Ishikawa (cell line): ENCODE measurements at regions not wholly inside any gene's neighbourhood (a gene's known extent, or its start where the extent isn't known, plus 50 kb on each side); places are given as distances from the start of the nearest gene placed in this dataset.

ENCODE experiments used
- CEBPB ChIP-seq: IDR thresholded peaks from 2 replicates; pipeline ENCODE4 v1.6.1; 2012
- CREB1 ChIP-seq: IDR thresholded peaks from 2 replicates; pipeline ENCODE4 v1.6.1; 2012; ENCODE audit warnings: low read depth
- EGR1 ChIP-seq: IDR thresholded peaks from 2 replicates; pipeline ENCODE4 v1.6.1; 2012
- EP300 ChIP-seq: IDR thresholded peaks from 2 replicates; pipeline ENCODE4 v1.6.1; 2012; ENCODE audit warnings: borderline replicate concordance
- FOXM1 ChIP-seq: IDR thresholded peaks from 2 replicates; pipeline ENCODE4 v1.6.1; 2012; ENCODE audit warnings: low read depth, borderline replicate concordance
- MAX ChIP-seq: IDR thresholded peaks from 2 replicates; pipeline ENCODE4 v1.6.1; 2012
- NFIC ChIP-seq: IDR thresholded peaks from 2 replicates; pipeline ENCODE4 v1.6.1; 2012
- RAD21 ChIP-seq: IDR thresholded peaks from 2 replicates; pipeline ENCODE4 v1.6.1; 2012; ENCODE audit warnings: low read depth
- REST ChIP-seq: IDR thresholded peaks from 2 replicates; pipeline ENCODE4 v1.6.1; 2012; ENCODE audit warnings: low read depth, mild to moderate bottlenecking
- TAF1 ChIP-seq: IDR thresholded peaks from 2 replicates; pipeline ENCODE4 v1.6.1; 2012; ENCODE audit warnings: low read depth, mild to moderate bottlenecking
- TCF12 ChIP-seq: IDR thresholded peaks from 2 replicates; pipeline ENCODE4 v1.6.1; 2012; ENCODE audit warnings: low read depth
- TEAD4 ChIP-seq: IDR thresholded peaks from 2 replicates; pipeline ENCODE4 v1.6.1; 2012
- USF1 ChIP-seq: IDR thresholded peaks from 2 replicates; pipeline ENCODE4 v1.6.1; 2012
- YY1 ChIP-seq: IDR thresholded peaks from 2 replicates; pipeline ENCODE4 v1.6.1; 2012; ENCODE audit warnings: low read depth
- ZBTB7A ChIP-seq: IDR thresholded peaks from 2 replicates; pipeline ENCODE4 v1.6.1; 2012; ENCODE audit warnings: low read depth

GRCh38 chr14:81801921-81802320 is 268.3 kb upstream of the SEL1L start:
- TF ChIP-seq MAX (no peak), CEBPB (no peak), USF1 (no peak), REST (no peak), YY1 (no peak), NFIC (no peak), EGR1 (no peak), ZBTB7A (no peak), TAF1 (no peak), TCF12 (no peak), TEAD4 (no peak), CREB1 (no peak), RAD21 (no peak), FOXM1 (no peak), EP300 (no peak)

- no peak for TF ChIP-seq EP300
- no peak for TF ChIP-seq ZBTB7A
- no peak for TF ChIP-seq USF1
- TF ChIP-seq EGR1 = no peak
- no peak for TF ChIP-seq TAF1
- no peak for TF ChIP-seq REST
- no peak for TF ChIP-seq YY1
- no peak for TF ChIP-seq MAX
- no peak for TF ChIP-seq CEBPB
- no peak for TF ChIP-seq TCF12
- TF ChIP-seq RAD21 = no peak
- no peak for TF ChIP-seq TEAD4
- TF ChIP-seq NFIC = no peak
Observed at GRCh38 chr14:81802341-81802740, 268.7 kb upstream of the SEL1L start.

GRCh38 chr14:81805785-81806184 is 272.1 kb upstream of the SEL1L start:
- TF ChIP-seq CEBPB = no peak
- no peak for TF ChIP-seq RAD21
- no peak for TF ChIP-seq EP300
- no peak for TF ChIP-seq TCF12
- TF ChIP-seq MAX = no peak
- no peak for TF ChIP-seq ZBTB7A

GRCh38 chr14:81811705-81812269 is 278.1 kb upstream of the SEL1L start:
- TF ChIP-seq EGR1 (no peak), CREB1 (no peak), YY1 (no peak), RAD21 (no peak), ZBTB7A (no peak), NFIC (no peak), MAX (no peak), TEAD4 (no peak), REST (no peak), FOXM1 (no peak), TAF1 (no peak), TCF12 (no peak)
